Esophagus squamous epithelium (tissue), 5 donors: ENCODE measurements at regions not wholly inside any gene's neighbourhood (a gene's known extent, or its start where the extent isn't known, plus 50 kb on each side); places are given as distances from the start of the nearest gene placed in this dataset.

ENCODE experiments used
- DNase-seq: peaks from one replicate; lab custom pipeline; 2025; lab: John Stamatoyannopoulos, UW
- H3K27ac ChIP-seq, 4 donors: fragments of 200-600 bp; sonication (generic); one replicate each; pipeline ENCODE4 v1.5.1; 2016 to 2019; ENCODE audit warnings: mild to moderate bottlenecking in 1 of 4
- H3K27me3 ChIP-seq, 4 donors: fragments of 200-600 bp; sonication (generic); 1 replicate in 3 of 4; 2 replicates in 1 of 4; pipeline versions ENCODE4 v1.5.1 to v1.6.0; 2017 to 2021; ENCODE audit warnings: antibody characterized with exemption in 1 of 4
- H3K36me3 ChIP-seq, 3 donors: fragments of 200-600 bp; sonication (generic); one replicate each; pipeline ENCODE4 v1.5.1; 2016 to 2019
- H3K4me1 ChIP-seq, 3 donors: fragments of 200-600 bp; sonication (generic); one replicate each; pipeline ENCODE4 v1.5.1; 2017 to 2019
- H3K4me3 ChIP-seq, 4 donors: fragments of 200-600 bp; sonication (generic); 1 replicate in 3 of 4; 2 replicates in 1 of 4; pipeline ENCODE4 v1.5.1; 2016 to 2019; ENCODE audit warnings: mild to moderate bottlenecking in 2 of 4, moderate library complexity in 1 of 4
- H3K9me3 ChIP-seq, 3 donors: fragments of 200-600 bp; sonication (generic); one replicate each; pipeline ENCODE4 v1.5.1; 2016 to 2019
- CTCF ChIP-seq, 6 experiments: fragments of 450-650 bp in 4 of 6; fragments of 200-600 bp in 2 of 6; sonication (generic) in 2 of 6; IDR thresholded peaks; one replicate each; pipeline ENCODE4 v1.5.1; 2016 to 2019; ENCODE audit warnings: antibody characterized with exemption in 6 of 6, mild to moderate bottlenecking in 4 of 6, moderate library complexity in 4 of 6
- POLR2A ChIP-seq, 4 donors: fragments of 450-650 bp; IDR thresholded peaks; one replicate each; pipeline ENCODE4 v1.6.1; 2017; ENCODE audit warnings: antibody characterized with exemption in 4 of 4, mild to moderate bottlenecking in 4 of 4, moderate library complexity in 3 of 4
- WGBS, 2 donors: methylation state at CpG; one replicate each; pipeline ENCODE4 v1.1.5; 2018; 5-methylcytosine and 5-hydroxymethylcytosine counted together
- intact Hi-C: fragments of 100-400 bp; cut with DNase I; formaldehyde crosslinking; loops from one replicate; pipeline ENCODE4 v1.15.0; 2022
- donor health status: DM: yes; HTN: yes; CAD: no.

- H3K27me3 ChIP-seq: no peaks in the 10 kb centered on the region
- no peaks in the 10 kb centered on the region for H3K36me3 ChIP-seq
- intact Hi-C loops: no loop called here
- H3K9me3 ChIP-seq: no peaks in the 10 kb centered on the region
- WGBS, 2 donors: 50% methylated on average over 1 of the region's 1 CpG
- no peaks in the 10 kb centered on the region for H3K4me1 ChIP-seq
- no peak overlapping the region for H3K4me3 ChIP-seq
- no peak overlapping the region for H3K27ac ChIP-seq
- TF ChIP-seq CTCF (IDR thresholded peaks at IDR 0.05) (no peak), POLR2A (IDR thresholded peaks at IDR 0.05) (no peak)
- DNase-seq: no peak
Observed at GRCh38 chr11:37511425-37511933, 913.4 kb upstream of the RAG2 start.

GRCh38 chr11:37509506-37509905 lies 911.5 kb upstream of the RAG2 start:
- TF ChIP-seq POLR2A (IDR thresholded peaks at IDR 0.05): no peak
- TF ChIP-seq CTCF (IDR thresholded peaks at IDR 0.05): no peak
- H3K4me1 ChIP-seq: no peaks in the 10 kb centered on the region
- H3K27ac ChIP-seq: no peak overlapping the region
- WGBS, 2 donors: 56 to 57% methylated on average over 2 of the region's 2 CpGs
- H3K27me3 ChIP-seq: no peaks in the 10 kb centered on the region
- no peaks in the 10 kb centered on the region for H3K36me3 ChIP-seq
- intact Hi-C loops: no loop called here
- no peaks in the 10 kb centered on the region for H3K9me3 ChIP-seq
- H3K4me3 ChIP-seq: no peak overlapping the region
- no peak for DNase-seq

- 47 to 58% methylated on average over 4 of the region's 4 CpGs for WGBS, 2 donors
- TF ChIP-seq CTCF (IDR thresholded peaks at IDR 0.05) (no peak), POLR2A (IDR thresholded peaks at IDR 0.05) (no peak)
- no peaks in the 10 kb centered on the region for H3K9me3 ChIP-seq
- H3K4me3 ChIP-seq: no peak overlapping the region
- intact Hi-C loops: no loop called here
- no peak overlapping the region for H3K27ac ChIP-seq
- no peak for DNase-seq
- no peaks in the 10 kb centered on the region for H3K4me1 ChIP-seq
- H3K36me3 ChIP-seq: no peaks in the 10 kb centered on the region
- H3K27me3 ChIP-seq: no peaks in the 10 kb centered on the region
Observed at GRCh38 chr11:37506531-37506930, 908.5 kb upstream of the RAG2 start.

- no peak overlapping the region for H3K4me3 ChIP-seq
- no peak overlapping the region for H3K27ac ChIP-seq
- no peaks in the 10 kb centered on the region for H3K27me3 ChIP-seq
- WGBS, 2 donors: 53 to 55% methylated on average over 4 of the region's 4 CpGs
- no peaks in the 10 kb centered on the region for H3K36me3 ChIP-seq
- intact Hi-C loops: no loop called here
- DNase-seq: no peak
- TF ChIP-seq CTCF (IDR thresholded peaks at IDR 0.05): no peak
- TF ChIP-seq POLR2A (IDR thresholded peaks at IDR 0.05): no peak
- no peaks in the 10 kb centered on the region for H3K9me3 ChIP-seq
- H3K4me1 ChIP-seq: no peaks in the 10 kb centered on the region
Observed at GRCh38 chr11:37505406-37505805, 907.4 kb upstream of the RAG2 start.

GRCh38 chr11:37504921-37505320 lies 906.9 kb upstream of the RAG2 start:
- Histone ChIP-seq H3K36me3 (no peaks in the 10 kb centered on the region), H3K9me3 (no peaks in the 10 kb centered on the region), H3K27me3 (no peaks in the 10 kb centered on the region), H3K27ac (no peak overlapping the region), H3K4me3 (no peak overlapping the region), H3K4me1 (no peaks in the 10 kb centered on the region)
- TF ChIP-seq CTCF (IDR thresholded peaks at IDR 0.05) (no peak), POLR2A (IDR thresholded peaks at IDR 0.05) (no peak)
- 37 to 69% methylated on average over 3 of the region's 3 CpGs for WGBS, 2 donors
- intact Hi-C loops: no loop called here
- no peak for DNase-seq
